GM18508 (cell line): ENCODE measurements at regions not wholly inside any gene's neighbourhood (a gene's known extent, or its start where the extent isn't known, plus 50 kb on each side); places are given as distances from the start of the nearest gene placed in this dataset.
"Not testable (repeated sequence)": the region's sequence is repeated elsewhere in the genome, so short reads cannot be mapped to it uniquely, and the experiment has no call there.

Source experiments
- ATAC-seq: cut with Tn5 transposase; IDR thresholded peaks from one replicate; pipeline ENCODE4 v1.9.1; 2021; ENCODE audit warnings: moderate number of reproducible peaks; ENCODE audit not compliant: insufficient read depth, unreplicated experiment

GRCh38 chr5:51156838-51157237 lies 226.4 kb upstream of the ISL1 start:
- ATAC-seq = no peak

GRCh38 chr5:51159164-51159563 lies 224.1 kb upstream of the ISL1 start:
- no peak for ATAC-seq

GRCh38 chr5:51159606-51160005 lies 223.6 kb upstream of the ISL1 start:
- ATAC-seq = no peak

GRCh38 chr5:51162245-51162644 lies 221.0 kb upstream of the ISL1 start:
- ATAC-seq = no peak

- ATAC-seq = not testable (repeated sequence)
Measured at GRCh38 chr5:51165621-51166020, 217.6 kb upstream of the ISL1 start.

- ATAC-seq = no peak
Measured at GRCh38 chr5:51172903-51173626, 210.2 kb upstream of the ISL1 start.

- ATAC-seq = no peak
Measured at GRCh38 chr5:51181208-51181894, 201.9 kb upstream of the ISL1 start.

GRCh38 chr5:51185850-51186329 lies 197.4 kb upstream of the ISL1 start:
- no peak for ATAC-seq

- ATAC-seq = no peak
Measured at GRCh38 chr5:51188001-51188591, 195.2 kb upstream of the ISL1 start.

GRCh38 chr5:51194671-51195070 lies 188.6 kb upstream of the ISL1 start:
- no peak for ATAC-seq

GRCh38 chr5:51201024-51201423 lies 182.2 kb upstream of the ISL1 start:
- ATAC-seq = no peak

- ATAC-seq = no peak
Measured at GRCh38 chr5:51201708-51202107, 181.5 kb upstream of the ISL1 start.

- no peak for ATAC-seq
Measured at GRCh38 chr5:51202161-51202560, 181.1 kb upstream of the ISL1 start.

GRCh38 chr5:51203598-51203997 lies 179.7 kb upstream of the ISL1 start:
- ATAC-seq = peak; percentile 74

GRCh38 chr5:51208296-51208695 lies 175.0 kb upstream of the ISL1 start:
- no peak for ATAC-seq

- no peak for ATAC-seq
Measured at GRCh38 chr5:51214746-51215145, 168.5 kb upstream of the ISL1 start.

GRCh38 chr5:51225789-51226742 lies 157.2 kb upstream of the ISL1 start:
- no peak for ATAC-seq

GRCh38 chr5:51227963-51228470 lies 155.2 kb upstream of the ISL1 start:
- ATAC-seq = no peak

- ATAC-seq = no peak
Measured at GRCh38 chr5:51230336-51230735, 152.9 kb upstream of the ISL1 start.

- ATAC-seq = no peak
Measured at GRCh38 chr5:51242456-51242855, 140.8 kb upstream of the ISL1 start.
